HG03064 (cell line): ENCODE measurements at regions not wholly inside any gene's neighbourhood (a gene's known extent, or its start where the extent isn't known, plus 50 kb on each side); places are given as distances from the start of the nearest gene placed in this dataset.
"Not testable (repeated sequence)": the region's sequence is repeated elsewhere in the genome, so short reads cannot be mapped to it uniquely, and the experiment has no call there.

ENCODE experiments used
- ATAC-seq: cut with Tn5 transposase; IDR thresholded peaks from one replicate; pipeline ENCODE4 v1.9.1; 2021; ENCODE audit warnings: low read depth; ENCODE audit not compliant: unreplicated experiment

GRCh38 chr10:53358978-53359377, 586.4 kb upstream of the MBL2 start:
- ATAC-seq: not testable (repeated sequence)

- ATAC-seq: no peak
Observed at GRCh38 chr10:53358536-53358935, 586.0 kb upstream of the MBL2 start.

GRCh38 chr10:53357587-53357986, 585.0 kb upstream of the MBL2 start:
- no peak for ATAC-seq

- no peak for ATAC-seq
Observed at GRCh38 chr10:53356616-53357349, 584.2 kb upstream of the MBL2 start.

- ATAC-seq: not testable (repeated sequence)
Observed at GRCh38 chr10:53342531-53342930, 569.9 kb upstream of the MBL2 start.

GRCh38 chr10:53338199-53338598, 565.6 kb upstream of the MBL2 start:
- not testable (repeated sequence) for ATAC-seq

GRCh38 chr10:53335803-53336422, 563.3 kb upstream of the MBL2 start:
- ATAC-seq: not testable (repeated sequence)

- ATAC-seq: no peak
Observed at GRCh38 chr10:53331460-53331859, 558.9 kb upstream of the MBL2 start.

- ATAC-seq: not testable (repeated sequence)
Observed at GRCh38 chr10:53326401-53327305, 554.1 kb upstream of the MBL2 start.

- no peak for ATAC-seq
Observed at GRCh38 chr10:53325066-53325465, 552.5 kb upstream of the MBL2 start.

GRCh38 chr10:53315709-53316108, 543.1 kb upstream of the MBL2 start:
- ATAC-seq: no peak

GRCh38 chr10:53314876-53315275, 542.3 kb upstream of the MBL2 start:
- no peak for ATAC-seq

GRCh38 chr10:53298443-53298842, 525.9 kb upstream of the MBL2 start:
- ATAC-seq: no peak

GRCh38 chr10:53284615-53285182, 512.1 kb upstream of the MBL2 start:
- no peak for ATAC-seq

GRCh38 chr10:53276797-53277196, 504.2 kb upstream of the MBL2 start:
- no peak for ATAC-seq

GRCh38 chr10:53269482-53269881, 496.9 kb upstream of the MBL2 start:
- no peak for ATAC-seq

- no peak for ATAC-seq
Observed at GRCh38 chr10:53260213-53260612, 487.6 kb upstream of the MBL2 start.

- ATAC-seq: no peak
Observed at GRCh38 chr10:53256623-53257022, 484.0 kb upstream of the MBL2 start.

GRCh38 chr10:53255661-53256205, 483.1 kb upstream of the MBL2 start:
- no peak for ATAC-seq

- ATAC-seq: no peak
Observed at GRCh38 chr10:53253221-53253620, 480.6 kb upstream of the MBL2 start.

- ATAC-seq: no peak
Observed at GRCh38 chr10:53239873-53240272, 467.3 kb upstream of the MBL2 start.
